Body of pancreas (tissue), 4 donors: ENCODE measurements at regions not wholly inside any gene's neighbourhood (a gene's known extent, or its start where the extent isn't known, plus 50 kb on each side); places are given as distances from the start of the nearest gene placed in this dataset.

Source experiments
- CTCF ChIP-seq, 7 experiments: fragments of 450-650 bp in 4 of 7; fragments of 200-600 bp in 3 of 7; sonication (generic) in 3 of 7; IDR thresholded peaks; one replicate each; pipeline ENCODE4 v1.5.1; 2016 to 2019; ENCODE audit warnings: antibody characterized with exemption in 7 of 7
- POLR2A ChIP-seq, 3 donors: fragments of 450-650 bp; IDR thresholded peaks; one replicate each; pipeline ENCODE4 v1.6.1; 2016; ENCODE audit warnings: antibody characterized with exemption in 3 of 3, mild to moderate bottlenecking in 2 of 3

GRCh38 chr5:42022383-42022972 is 97.4 kb downstream of the FBXO4 start:
- TF ChIP-seq POLR2A (IDR thresholded peaks at IDR 0.05) (no peak), CTCF (IDR thresholded peaks at IDR 0.05) (no peak)
